Endothelial cell of umbilical vein (primary cell): ENCODE measurements at regions not wholly inside any gene's neighbourhood (a gene's known extent, or its start where the extent isn't known, plus 50 kb on each side); places are given as distances from the start of the nearest gene placed in this dataset.

Source experiments
- BruUV-seq: library from RNA; stranded (reverse); fragments of 400-500 nt; replicated peaks from 2 replicates; lab custom pipeline; 2021; lab: Mats Ljungman, UMichigan
- CTCF ChIA-PET: fragments of 300-600, 350-600 bp; sonication (Branson Sonifier 250); formaldehyde crosslinking; loops from one replicate; lab custom pipeline; 2021; ENCODE audit warnings: antibody characterized with exemption, inconsistent platforms; lab: Charles Lee
- POLR2A ChIA-PET: fragments of 300-600, 350-600 bp; sonication (Branson Sonifier 250); formaldehyde crosslinking; loops from one replicate; lab custom pipeline; 2021; ENCODE audit warnings: antibody characterized with exemption, inconsistent platforms; lab: Charles Lee
- DNase-seq: peaks from one replicate; pipeline ENCODE4 v3.0.0-alpha.2; 2011; ENCODE audit warnings: low read depth, low spot score
- FAIRE-seq: peaks from 2 replicates; lab custom pipeline; 2011; peaks lifted over from hg19 to GRCh38; lab: Jason Lieb, UNC
- H2AFZ ChIP-seq: 2 replicates; pipeline ENCODE4 v1.6.0; 2012; ENCODE audit warnings: low read depth, low read length, control low read depth, inconsistent platforms
- H3K27ac ChIP-seq: 2 replicates; pipeline ENCODE4 v1.5.1; 2011; ENCODE audit warnings: low read depth, mild to moderate bottlenecking, control low read depth, low read length, moderate library complexity; ENCODE audit not compliant: insufficient read depth
- H3K27me3 ChIP-seq, 2 experiments: 2 replicates each; pipeline versions ENCODE4 v1.6.0 to v1.6.1; 2011; ENCODE audit warnings: low read length in 2 of 2, mixed read lengths in 1 of 2; ENCODE audit not compliant: control insufficient read depth in 2 of 2, insufficient read depth in 2 of 2
- H3K36me3 ChIP-seq, 2 experiments: 2 replicates in 1 of 2; 3 replicates in 1 of 2; pipeline ENCODE4 v1.5.1; 2011; ENCODE audit warnings: low read length in 2 of 2, mild to moderate bottlenecking in 1 of 2, moderate library complexity in 1 of 2; ENCODE audit not compliant: control insufficient read depth in 2 of 2, insufficient read depth in 2 of 2; ENCODE audit errors: extremely low read depth in 1 of 2
- H3K4me1 ChIP-seq: 3 replicates; pipeline ENCODE4 v1.5.1; 2011; ENCODE audit warnings: mild to moderate bottlenecking, low read length; ENCODE audit not compliant: control insufficient read depth, insufficient read depth; ENCODE audit errors: extremely low read depth
- H3K4me2 ChIP-seq: 2 replicates; pipeline ENCODE4 v1.6.1; 2011; ENCODE audit warnings: low read length, control low read depth, mixed read lengths; ENCODE audit not compliant: insufficient read depth
- H3K4me3 ChIP-seq, 3 experiments: fragments of 200-600 bp in 1 of 3; sonication (generic), shearing (Covaris generic) in 1 of 3; replicated peaks in 1 of 3; 2 replicates each; pipeline ENCODE4 v1.5.1; 2011 to 2016; ENCODE audit warnings: control low read depth in 3 of 3, low read length in 3 of 3, mild to moderate bottlenecking in 2 of 3, inconsistent platforms in 1 of 3, low read depth in 1 of 3, moderate library complexity in 1 of 3; ENCODE audit not compliant: insufficient read depth in 1 of 3
- H3K79me2 ChIP-seq: 2 replicates; pipeline ENCODE4 v1.6.0; 2012; ENCODE audit warnings: low read length, inconsistent platforms; ENCODE audit not compliant: control insufficient read depth, insufficient read depth
- H3K9ac ChIP-seq: replicated peaks from 2 replicates; pipeline ENCODE3; 2011; ENCODE audit warnings: low read length, control low read depth; ENCODE audit not compliant: insufficient read depth; ENCODE audit errors: extremely low read depth
- H3K9me1 ChIP-seq: replicated peaks from 3 replicates; pipeline ENCODE4 v1.6.0; 2011; ENCODE audit warnings: mild to moderate bottlenecking, low read length; ENCODE audit not compliant: control insufficient read depth, insufficient read depth; ENCODE audit errors: extremely low read depth
- H3K9me3 ChIP-seq: replicated peaks from 2 replicates; pipeline ENCODE4 v1.5.1; 2012; ENCODE audit warnings: low read length, inconsistent platforms; ENCODE audit not compliant: control insufficient read depth, insufficient read depth
- H4K20me1 ChIP-seq: replicated peaks from 2 replicates; pipeline ENCODE3; 2011; ENCODE audit warnings: mild to moderate bottlenecking, low read length; ENCODE audit not compliant: control insufficient read depth, insufficient read depth; ENCODE audit errors: extremely low read depth
- EZH2 ChIP-seq: IDR thresholded peaks from 2 replicates; pipeline ENCODE4 v1.6.1; 2012; ENCODE audit warnings: borderline replicate concordance, low read depth, mild to moderate bottlenecking, moderate library complexity, low read length, inconsistent platforms; ENCODE audit not compliant: severe bottlenecking
- FOS ChIP-seq: IDR thresholded peaks from 2 replicates; pipeline ENCODE4 v1.6.1; 2011; ENCODE audit warnings: mild to moderate bottlenecking, low read length, moderate library complexity, borderline replicate concordance; ENCODE audit not compliant: insufficient read depth
- GATA2 ChIP-seq: IDR thresholded peaks from 2 replicates; pipeline ENCODE4 v1.7.0; 2011; ENCODE audit warnings: low read depth, mild to moderate bottlenecking, moderate library complexity, mixed read lengths, low read length; ENCODE audit not compliant: insufficient read length, insufficient read depth
- JUN ChIP-seq: IDR thresholded peaks from 2 replicates; pipeline ENCODE4 v1.6.1; 2011; ENCODE audit warnings: borderline replicate concordance, low read depth; ENCODE audit not compliant: insufficient read length, insufficient read depth
- MYC ChIP-seq: IDR thresholded peaks from one replicate; pipeline ENCODE4 v1.6.1; 2011; ENCODE audit warnings: mild to moderate bottlenecking, low read depth, low read length
- POLR2A ChIP-seq: IDR thresholded peaks from 2 replicates; pipeline ENCODE4 v1.6.1; 2012; ENCODE audit warnings: low read depth, mild to moderate bottlenecking, control low read depth, low read length
- POLR2AphosphoS5 ChIP-seq: IDR thresholded peaks from 2 replicates; pipeline ENCODE4 v1.6.1; 2012; ENCODE audit warnings: low read depth, mild to moderate bottlenecking, control low read depth, low read length, moderate library complexity; ENCODE audit not compliant: insufficient read depth
- dilution Hi-C: fragments of 300-500 bp; cut with MboI; formaldehyde crosslinking; loops from one replicate; pipeline ENCODE4 v1.15.0; 2019; ENCODE audit warnings: low sequenced_read_pairs; ENCODE audit not compliant: extremely low pct_ligation_motif_present
- intact Hi-C: fragments of 100-400 bp; cut with micrococcal nuclease; formaldehyde crosslinking; loops from one replicate; pipeline ENCODE4 v1.10.0; 2022
- TF ChIP-seq, protein P1 (sequence below): IDR thresholded peaks from 2 replicates; pipeline ENCODE4 v1.6.1; 2011; ENCODE audit not compliant: insufficient read depth, insufficient read length
- TF ChIP-seq, protein P2 (sequence below), 2 donors: IDR thresholded peaks; 1 replicate in 1 of 2; 2 replicates in 1 of 2; pipeline ENCODE4 v1.5.1; 2011; ENCODE audit warnings: low read length in 2 of 2, mild to moderate bottlenecking in 2 of 2, moderate library complexity in 2 of 2, control low read depth in 1 of 2, inconsistent platforms in 1 of 2, low read depth in 1 of 2; ENCODE audit not compliant: insufficient read depth in 1 of 2; ENCODE audit errors: extremely low read depth in 1 of 2

DNA sequence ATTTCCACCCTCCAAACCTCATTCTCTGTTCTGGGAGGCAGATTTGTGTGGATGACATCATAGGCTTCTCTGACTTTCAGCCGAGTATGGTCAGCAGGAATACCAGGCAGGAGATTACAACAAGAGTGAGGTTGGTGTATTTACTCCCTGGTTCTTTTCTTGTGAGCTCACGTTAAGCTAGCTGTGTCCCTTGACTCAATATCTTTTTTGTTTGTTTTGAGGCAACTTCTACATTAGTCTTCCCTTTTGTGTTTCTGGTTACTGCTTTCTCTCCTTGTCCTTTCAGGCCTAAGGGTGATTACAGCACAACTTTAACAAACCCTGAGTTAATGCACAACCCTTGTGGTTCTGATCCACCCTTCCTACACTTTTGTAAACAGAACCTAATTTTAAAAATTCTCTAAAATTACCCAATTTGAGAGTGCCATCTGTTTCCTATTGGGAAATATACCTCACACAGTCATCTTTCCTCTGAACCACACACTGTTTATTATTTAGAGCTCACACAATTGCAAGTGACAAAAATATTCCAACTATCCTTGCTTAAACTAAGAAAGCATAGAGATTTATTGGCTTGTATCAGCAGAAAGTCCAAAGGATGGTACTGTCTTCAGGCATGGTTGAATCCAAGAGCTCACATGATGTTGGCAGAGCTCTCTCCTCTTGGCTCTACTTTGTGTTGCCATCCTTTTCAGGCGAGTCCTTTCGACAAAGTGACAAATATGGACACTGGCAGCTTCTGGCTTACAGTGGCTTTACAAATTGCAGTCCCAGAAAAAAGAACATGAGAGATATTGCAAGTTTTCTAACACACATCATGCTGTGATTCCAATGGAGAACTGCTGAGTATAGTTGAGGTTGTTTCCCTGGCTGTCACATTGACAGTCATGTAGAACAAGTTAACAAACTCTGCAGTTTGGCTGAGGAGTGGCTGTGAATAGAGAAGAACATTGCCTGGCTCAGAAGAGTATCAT lies 150.5 kb upstream of the DDIT4L start:
- FAIRE-seq (no peak), DNase-seq (no peak)
- POLR2A ChIA-PET: no interaction called here
- no peaks in the 10 kb centered on the region for H4K20me1 ChIP-seq
- H3K9me1 ChIP-seq: no peaks in the 10 kb centered on the region
- H3K4me2 ChIP-seq: no peak overlapping the region
- no TSS peak for BruUV-seq
- TF ChIP-seq, protein P1, sequence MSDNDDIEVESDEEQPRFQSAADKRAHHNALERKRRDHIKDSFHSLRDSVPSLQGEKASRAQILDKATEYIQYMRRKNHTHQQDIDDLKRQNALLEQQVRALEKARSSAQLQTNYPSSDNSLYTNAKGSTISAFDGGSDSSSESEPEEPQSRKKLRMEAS: no peak
- no peak for TF ChIP-seq MYC
- no peak for TF ChIP-seq EZH2
- no peak for TF ChIP-seq POLR2AphosphoS5
- TF ChIP-seq FOS: no peak
- TF ChIP-seq, protein P2, sequence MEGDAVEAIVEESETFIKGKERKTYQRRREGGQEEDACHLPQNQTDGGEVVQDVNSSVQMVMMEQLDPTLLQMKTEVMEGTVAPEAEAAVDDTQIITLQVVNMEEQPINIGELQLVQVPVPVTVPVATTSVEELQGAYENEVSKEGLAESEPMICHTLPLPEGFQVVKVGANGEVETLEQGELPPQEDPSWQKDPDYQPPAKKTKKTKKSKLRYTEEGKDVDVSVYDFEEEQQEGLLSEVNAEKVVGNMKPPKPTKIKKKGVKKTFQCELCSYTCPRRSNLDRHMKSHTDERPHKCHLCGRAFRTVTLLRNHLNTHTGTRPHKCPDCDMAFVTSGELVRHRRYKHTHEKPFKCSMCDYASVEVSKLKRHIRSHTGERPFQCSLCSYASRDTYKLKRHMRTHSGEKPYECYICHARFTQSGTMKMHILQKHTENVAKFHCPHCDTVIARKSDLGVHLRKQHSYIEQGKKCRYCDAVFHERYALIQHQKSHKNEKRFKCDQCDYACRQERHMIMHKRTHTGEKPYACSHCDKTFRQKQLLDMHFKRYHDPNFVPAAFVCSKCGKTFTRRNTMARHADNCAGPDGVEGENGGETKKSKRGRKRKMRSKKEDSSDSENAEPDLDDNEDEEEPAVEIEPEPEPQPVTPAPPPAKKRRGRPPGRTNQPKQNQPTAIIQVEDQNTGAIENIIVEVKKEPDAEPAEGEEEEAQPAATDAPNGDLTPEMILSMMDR (IDR thresholded peaks at IDR 0.05; ENCODE audit: extremely low read depth in 1 of 2, insufficient read depth in 1 of 2, low read depth in 1 of 2, low read length in 2 of 2): no peak
- no peak for TF ChIP-seq GATA2
- no peak for TF ChIP-seq POLR2A
- TF ChIP-seq JUN: no peak
- no peak overlapping the region for H3K4me3 ChIP-seq
- CTCF ChIA-PET: interaction anchor here (1.3 kb wide), 1 partner anchor 61 kb away, joined by 3 read pairs; no protein-coding TSS in a partner anchor
- no peaks in the 10 kb centered on the region for H3K4me1 ChIP-seq
- H3K9ac ChIP-seq: no peak overlapping the region
- H3K27me3 ChIP-seq: no peaks in the 10 kb centered on the region
- no peaks in the 10 kb centered on the region for H3K36me3 ChIP-seq
- no peaks in the 10 kb centered on the region for H3K9me3 ChIP-seq
- dilution Hi-C loops (no loop called here), intact Hi-C loops (no loop called here)
- H2AFZ ChIP-seq: no peak overlapping the region
- no peaks in the 10 kb centered on the region for H3K79me2 ChIP-seq
- no peak overlapping the region for H3K27ac ChIP-seq
